Peyer's patch (tissue), 4 donors: ENCODE measurements at regions not wholly inside any gene's neighbourhood (a gene's known extent, or its start where the extent isn't known, plus 50 kb on each side); places are given as distances from the start of the nearest gene placed in this dataset.

ENCODE experiments used
- DNase-seq, 3 donors: peaks; one replicate each; pipeline ENCODE4 v3.0.0-alpha.2; 2017 to 2019
- H3K27ac ChIP-seq, 4 donors: fragments of 200-600 bp; sonication (generic); one replicate each; pipeline ENCODE4 v1.5.1; 2016 to 2019
- H3K27me3 ChIP-seq, 2 donors: fragments of 200-600 bp; sonication (generic); one replicate each; pipeline ENCODE4 v1.5.1; 2019
- H3K36me3 ChIP-seq, 3 donors: fragments of 200-600 bp; sonication (generic); one replicate each; pipeline ENCODE4 v1.5.1; 2016 to 2019
- H3K4me1 ChIP-seq, 4 donors: fragments of 200-600 bp; sonication (generic); one replicate each; pipeline ENCODE4 v1.5.1; 2016 to 2019
- H3K4me3 ChIP-seq, 4 donors: fragments of 200-600 bp; sonication (generic); 1 replicate in 3 of 4; 2 replicates in 1 of 4; pipeline ENCODE4 v1.5.1; 2016 to 2019; ENCODE audit warnings: mild to moderate bottlenecking in 1 of 4
- H3K9me3 ChIP-seq, 4 donors: fragments of 200-600 bp; sonication (generic); one replicate each; pipeline ENCODE4 v1.5.1; 2016 to 2019; ENCODE audit warnings: mild to moderate bottlenecking in 1 of 4
- POLR2A ChIP-seq, 2 donors: fragments of 450-650 bp; IDR thresholded peaks; one replicate each; pipeline ENCODE4 v1.5.1; 2017; ENCODE audit warnings: antibody characterized with exemption in 2 of 2, mild to moderate bottlenecking in 2 of 2, moderate library complexity in 2 of 2
- TF ChIP-seq, protein P1 (sequence below), 6 experiments: fragments of 450-650 bp in 4 of 6; fragments of 200-600 bp in 2 of 6; sonication (generic) in 1 of 6; IDR thresholded peaks; one replicate each; pipeline ENCODE4 v1.5.1; 2017 to 2019; ENCODE audit warnings: antibody characterized with exemption in 6 of 6, mild to moderate bottlenecking in 3 of 6, moderate library complexity in 1 of 6

DNA sequence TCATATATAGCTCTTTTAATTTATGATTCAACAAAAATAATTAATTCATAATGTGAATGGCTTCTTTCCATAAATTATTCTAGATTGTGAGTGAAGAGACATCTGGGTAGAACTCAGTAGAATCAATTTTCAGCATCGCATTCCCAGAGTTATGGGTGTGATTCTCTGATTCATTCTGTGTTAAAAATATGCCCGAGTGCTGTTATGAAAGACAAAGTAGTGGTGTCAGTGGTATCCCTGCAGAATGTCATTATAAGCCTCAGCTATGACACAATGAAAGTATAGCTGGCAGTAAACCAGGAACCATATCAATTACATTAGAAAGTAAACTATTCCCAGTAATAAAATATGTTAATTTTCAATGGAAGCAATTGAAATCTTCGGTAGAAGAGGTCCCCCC, 480.5 kb upstream of the SLITRK1 start:
- no peak overlapping the region for H3K4me3 ChIP-seq
- TF ChIP-seq, protein P1, sequence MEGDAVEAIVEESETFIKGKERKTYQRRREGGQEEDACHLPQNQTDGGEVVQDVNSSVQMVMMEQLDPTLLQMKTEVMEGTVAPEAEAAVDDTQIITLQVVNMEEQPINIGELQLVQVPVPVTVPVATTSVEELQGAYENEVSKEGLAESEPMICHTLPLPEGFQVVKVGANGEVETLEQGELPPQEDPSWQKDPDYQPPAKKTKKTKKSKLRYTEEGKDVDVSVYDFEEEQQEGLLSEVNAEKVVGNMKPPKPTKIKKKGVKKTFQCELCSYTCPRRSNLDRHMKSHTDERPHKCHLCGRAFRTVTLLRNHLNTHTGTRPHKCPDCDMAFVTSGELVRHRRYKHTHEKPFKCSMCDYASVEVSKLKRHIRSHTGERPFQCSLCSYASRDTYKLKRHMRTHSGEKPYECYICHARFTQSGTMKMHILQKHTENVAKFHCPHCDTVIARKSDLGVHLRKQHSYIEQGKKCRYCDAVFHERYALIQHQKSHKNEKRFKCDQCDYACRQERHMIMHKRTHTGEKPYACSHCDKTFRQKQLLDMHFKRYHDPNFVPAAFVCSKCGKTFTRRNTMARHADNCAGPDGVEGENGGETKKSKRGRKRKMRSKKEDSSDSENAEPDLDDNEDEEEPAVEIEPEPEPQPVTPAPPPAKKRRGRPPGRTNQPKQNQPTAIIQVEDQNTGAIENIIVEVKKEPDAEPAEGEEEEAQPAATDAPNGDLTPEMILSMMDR (IDR thresholded peaks at IDR 0.05) = no peak
- no peak for TF ChIP-seq POLR2A (IDR thresholded peaks at IDR 0.05)
- H3K27me3 ChIP-seq = no peaks in the 10 kb centered on the region
- no peaks in the 10 kb centered on the region for H3K9me3 ChIP-seq
- DNase-seq = no peak
- H3K4me1 ChIP-seq = no peaks in the 10 kb centered on the region
- H3K36me3 ChIP-seq = no peaks in the 10 kb centered on the region
- H3K27ac ChIP-seq = no peak overlapping the region

DNA sequence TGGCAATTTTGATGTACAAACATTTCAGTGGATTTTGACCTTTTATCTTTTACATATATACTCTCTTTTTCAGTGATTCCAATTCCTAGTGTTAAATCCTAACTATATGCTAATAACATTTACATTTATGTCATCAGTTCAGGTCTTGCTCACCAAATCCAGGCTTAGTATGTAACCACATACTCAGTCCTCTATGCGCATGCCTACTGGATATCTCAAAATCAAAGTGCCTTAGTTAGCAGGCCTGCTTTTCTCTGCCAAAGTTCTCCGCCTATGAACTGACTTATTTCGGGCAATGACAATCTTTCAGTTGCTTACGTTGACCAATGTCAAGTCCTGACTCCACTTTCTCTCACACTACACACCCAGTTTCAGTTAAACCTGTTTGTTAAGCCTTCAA, 478.5 kb upstream of the SLITRK1 start:
- no peak for TF ChIP-seq POLR2A (IDR thresholded peaks at IDR 0.05)
- TF ChIP-seq, protein P1 (IDR thresholded peaks at IDR 0.05) = no peak
- Histone ChIP-seq H3K27ac (no peak overlapping the region), H3K9me3 (no peaks in the 10 kb centered on the region)

GRCh38 chr13:84358601-84359000, 476.3 kb upstream of the SLITRK1 start:
- Histone ChIP-seq H3K27me3 (no peaks in the 10 kb centered on the region), H3K9me3 (no peaks in the 10 kb centered on the region), H3K4me3 (no peak overlapping the region), H3K4me1 (no peaks in the 10 kb centered on the region), H3K27ac (no peak overlapping the region), H3K36me3 (no peaks in the 10 kb centered on the region)
- DNase-seq = no peak
- TF ChIP-seq, protein P1 (IDR thresholded peaks at IDR 0.05) = no peak
- TF ChIP-seq POLR2A (IDR thresholded peaks at IDR 0.05) = no peak

More for the DNA sequence above, 478.5 kb upstream of the SLITRK1 start:
- H3K36me3 ChIP-seq = no peaks in the 10 kb centered on the region
- H3K27me3 ChIP-seq = no peaks in the 10 kb centered on the region
- H3K4me1 ChIP-seq = no peaks in the 10 kb centered on the region
- no peak overlapping the region for H3K4me3 ChIP-seq
- no peak for DNase-seq

DNA sequence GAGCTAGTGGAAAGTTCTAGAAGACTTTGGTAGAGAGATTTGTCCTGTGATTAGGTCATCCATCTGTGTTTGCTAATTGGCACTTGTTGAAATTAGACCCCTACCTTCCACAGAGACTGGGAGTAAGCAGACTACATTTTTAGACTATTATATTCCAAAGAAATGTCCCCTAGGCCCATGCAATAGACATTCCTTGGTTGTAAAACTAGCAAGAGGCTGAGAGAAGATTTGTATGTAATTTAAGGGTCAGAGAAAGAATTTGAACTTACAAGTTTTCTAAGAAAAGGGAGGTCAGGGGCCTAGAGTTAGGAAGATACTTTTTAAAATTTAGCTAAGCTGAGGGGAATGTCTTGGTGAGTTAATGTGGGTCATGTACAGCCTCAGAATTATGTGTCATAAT, 470.7 kb upstream of the SLITRK1 start:
- Histone ChIP-seq H3K27ac (no peak overlapping the region), H3K4me1 (no peaks in the 10 kb centered on the region), H3K27me3 (no peaks in the 10 kb centered on the region), H3K4me3 (no peak overlapping the region), H3K36me3 (no peaks in the 10 kb centered on the region), H3K9me3 (peaks cover 0 to 3% (median 0%) of the 10 kb centered on the region in 4 donors)
- no peak for DNase-seq
- TF ChIP-seq, protein P1 (IDR thresholded peaks at IDR 0.05) = no peak

- H3K27ac ChIP-seq = no peak overlapping the region
- TF ChIP-seq, protein P1 (IDR thresholded peaks at IDR 0.05) = no peak
- no peak for TF ChIP-seq POLR2A (IDR thresholded peaks at IDR 0.05)
- H3K9me3 ChIP-seq = no peaks in the 10 kb centered on the region
- no peaks in the 10 kb centered on the region for H3K36me3 ChIP-seq
- no peaks in the 10 kb centered on the region for H3K4me1 ChIP-seq
- H3K27me3 ChIP-seq = no peaks in the 10 kb centered on the region
- no peak for DNase-seq
- H3K4me3 ChIP-seq = no peak overlapping the region
These were observed 457.2 kb upstream of the SLITRK1 start for GRCh38 chr13:84339456-84339855.

GRCh38 chr13:84332346-84332745, 450.1 kb upstream of the SLITRK1 start:
- no peak overlapping the region for H3K4me3 ChIP-seq
- no peak for DNase-seq
- peaks cover 0 to 3% (median 0%) of the 10 kb centered on the region in 4 donors for H3K9me3 ChIP-seq
- H3K27ac ChIP-seq = no peak overlapping the region
- TF ChIP-seq POLR2A (IDR thresholded peaks at IDR 0.05) = no peak
- TF ChIP-seq, protein P1 (IDR thresholded peaks at IDR 0.05) = no peak
- H3K36me3 ChIP-seq = no peaks in the 10 kb centered on the region
- no peaks in the 10 kb centered on the region for H3K4me1 ChIP-seq
- no peaks in the 10 kb centered on the region for H3K27me3 ChIP-seq
